NB4 (cell line): ENCODE measurements at regions not wholly inside any gene's neighbourhood (a gene's known extent, or its start where the extent isn't known, plus 50 kb on each side); places are given as distances from the start of the nearest gene placed in this dataset.

Experiments
- POLR2A ChIP-seq: IDR thresholded peaks from 2 replicates; pipeline ENCODE4 v1.6.1; 2011; ENCODE audit warnings: mild to moderate bottlenecking; ENCODE audit not compliant: insufficient read length; ENCODE audit errors: extremely low read depth
- TF ChIP-seq, protein P1 (sequence below): IDR thresholded peaks from one replicate; pipeline ENCODE4 v1.5.1; 2012; ENCODE audit warnings: low read depth, low read length

DNA sequence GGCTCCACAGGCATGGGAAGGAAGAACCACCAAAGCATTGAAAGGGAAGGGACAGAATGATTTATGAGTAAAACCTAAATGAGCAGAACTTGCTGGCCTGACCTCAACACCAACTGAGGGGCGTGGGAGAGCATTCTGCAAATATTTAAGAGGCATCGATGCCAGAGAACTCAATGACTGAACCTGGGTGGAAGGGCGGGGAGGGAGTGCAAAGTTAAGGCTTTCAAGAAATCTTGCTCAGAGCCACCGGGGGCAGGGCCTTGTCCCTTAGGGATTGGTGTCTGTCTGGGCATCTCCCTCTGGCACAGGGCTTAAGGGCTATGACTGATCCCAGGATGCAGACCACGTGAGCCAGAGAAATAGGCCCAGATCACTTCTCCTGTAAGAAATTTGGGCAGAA is 137.1 kb downstream of the ADAMTS15 start:
- TF ChIP-seq, protein P1, sequence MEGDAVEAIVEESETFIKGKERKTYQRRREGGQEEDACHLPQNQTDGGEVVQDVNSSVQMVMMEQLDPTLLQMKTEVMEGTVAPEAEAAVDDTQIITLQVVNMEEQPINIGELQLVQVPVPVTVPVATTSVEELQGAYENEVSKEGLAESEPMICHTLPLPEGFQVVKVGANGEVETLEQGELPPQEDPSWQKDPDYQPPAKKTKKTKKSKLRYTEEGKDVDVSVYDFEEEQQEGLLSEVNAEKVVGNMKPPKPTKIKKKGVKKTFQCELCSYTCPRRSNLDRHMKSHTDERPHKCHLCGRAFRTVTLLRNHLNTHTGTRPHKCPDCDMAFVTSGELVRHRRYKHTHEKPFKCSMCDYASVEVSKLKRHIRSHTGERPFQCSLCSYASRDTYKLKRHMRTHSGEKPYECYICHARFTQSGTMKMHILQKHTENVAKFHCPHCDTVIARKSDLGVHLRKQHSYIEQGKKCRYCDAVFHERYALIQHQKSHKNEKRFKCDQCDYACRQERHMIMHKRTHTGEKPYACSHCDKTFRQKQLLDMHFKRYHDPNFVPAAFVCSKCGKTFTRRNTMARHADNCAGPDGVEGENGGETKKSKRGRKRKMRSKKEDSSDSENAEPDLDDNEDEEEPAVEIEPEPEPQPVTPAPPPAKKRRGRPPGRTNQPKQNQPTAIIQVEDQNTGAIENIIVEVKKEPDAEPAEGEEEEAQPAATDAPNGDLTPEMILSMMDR = no peak
- TF ChIP-seq POLR2A = no peak
